ENCODE measurements at regions not wholly inside any gene's neighbourhood (a gene's known extent, or its start where the extent isn't known, plus 50 kb on each side); places are given as distances from the start of the nearest gene placed in this dataset.

DNA sequence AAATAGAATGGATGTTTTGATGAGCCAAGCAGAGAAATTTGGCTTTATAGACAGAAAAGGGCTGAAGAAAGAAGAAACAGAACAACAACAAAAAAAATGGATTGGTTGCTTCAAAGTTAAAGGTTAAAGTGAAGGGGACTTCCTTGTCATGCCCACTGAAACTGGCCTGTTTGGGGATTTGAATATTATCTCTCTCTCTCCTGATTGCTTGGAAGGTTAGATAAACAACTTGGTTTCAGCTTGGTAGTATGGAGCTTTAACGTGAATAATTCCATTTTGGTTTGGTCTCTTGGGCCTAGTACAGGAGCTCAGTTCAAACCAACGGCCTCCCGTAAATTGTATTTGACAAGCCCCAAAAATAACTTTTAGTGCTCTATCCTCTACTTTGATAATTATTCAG lies 70.8 kb upstream of the MBNL1 start (continued):
- TF ChIP-seq POU6F1 (CRISPR knock-in tag; IDR thresholded peaks at IDR 0.05; ENCODE audit: borderline replicate concordance, low read depth) (no peak), OSR1 (CRISPR knock-in tag; IDR thresholded peaks at IDR 0.05) (no peak), ZNF70 (CRISPR knock-in tag; IDR thresholded peaks at IDR 0.05) (no peak), RARB (CRISPR knock-in tag; IDR thresholded peaks at IDR 0.05) (no peak), PPARA (CRISPR knock-in tag; IDR thresholded peaks at IDR 0.05; ENCODE audit: borderline replicate concordance) (no peak)
- TF ChIP-seq, protein P1, sequence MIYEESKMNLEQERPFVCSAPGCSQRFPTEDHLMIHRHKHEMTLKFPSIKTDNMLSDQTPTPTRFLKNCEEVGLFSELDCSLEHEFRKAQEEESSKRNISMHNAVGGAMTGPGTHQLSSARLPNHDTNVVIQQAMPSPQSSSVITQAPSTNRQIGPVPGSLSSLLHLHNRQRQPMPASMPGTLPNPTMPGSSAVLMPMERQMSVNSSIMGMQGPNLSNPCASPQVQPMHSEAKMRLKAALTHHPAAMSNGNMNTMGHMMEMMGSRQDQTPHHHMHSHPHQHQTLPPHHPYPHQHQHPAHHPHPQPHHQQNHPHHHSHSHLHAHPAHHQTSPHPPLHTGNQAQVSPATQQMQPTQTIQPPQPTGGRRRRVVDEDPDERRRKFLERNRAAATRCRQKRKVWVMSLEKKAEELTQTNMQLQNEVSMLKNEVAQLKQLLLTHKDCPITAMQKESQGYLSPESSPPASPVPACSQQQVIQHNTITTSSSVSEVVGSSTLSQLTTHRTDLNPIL (CRISPR knock-in tag; IDR thresholded peaks at IDR 0.05; ENCODE audit: low read depth), result no peak
- TF ChIP-seq, protein P2, sequence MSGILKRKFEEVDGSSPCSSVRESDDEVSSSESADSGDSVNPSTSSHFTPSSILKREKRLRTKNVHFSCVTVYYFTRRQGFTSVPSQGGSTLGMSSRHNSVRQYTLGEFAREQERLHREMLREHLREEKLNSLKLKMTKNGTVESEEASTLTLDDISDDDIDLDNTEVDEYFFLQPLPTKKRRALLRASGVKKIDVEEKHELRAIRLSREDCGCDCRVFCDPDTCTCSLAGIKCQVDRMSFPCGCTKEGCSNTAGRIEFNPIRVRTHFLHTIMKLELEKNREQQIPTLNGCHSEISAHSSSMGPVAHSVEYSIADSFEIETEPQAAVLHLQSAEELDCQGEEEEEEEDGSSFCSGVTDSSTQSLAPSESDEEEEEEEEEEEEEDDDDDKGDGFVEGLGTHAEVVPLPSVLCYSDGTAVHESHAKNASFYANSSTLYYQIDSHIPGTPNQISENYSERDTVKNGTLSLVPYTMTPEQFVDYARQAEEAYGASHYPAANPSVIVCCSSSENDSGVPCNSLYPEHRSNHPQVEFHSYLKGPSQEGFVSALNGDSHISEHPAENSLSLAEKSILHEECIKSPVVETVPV (CRISPR knock-in tag; IDR thresholded peaks at IDR 0.05), result no peak

DNA sequence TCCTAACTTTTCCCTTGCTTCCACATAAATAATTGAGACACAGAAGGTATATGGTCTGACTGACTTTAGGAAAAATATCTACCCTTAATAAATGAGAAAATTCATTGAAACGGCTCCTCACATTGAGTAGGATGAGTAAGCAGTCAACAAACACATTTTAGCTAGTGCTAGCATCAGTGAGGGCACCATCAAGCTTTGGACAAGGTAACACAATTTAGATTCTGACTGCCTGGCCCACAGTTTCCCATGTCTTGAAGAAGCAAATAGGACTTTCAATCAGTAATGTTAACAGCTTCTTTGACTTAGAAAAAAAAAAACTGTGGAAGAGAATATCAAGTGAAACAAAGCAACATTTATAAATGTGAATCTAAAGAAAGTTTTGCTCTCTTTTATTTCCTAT lies 70.1 kb upstream of the MBNL1 start:
- ATAC-seq, result no peak
- TF ChIP-seq CSDC2 (CRISPR knock-in tag; IDR thresholded peaks at IDR 0.05) (no peak), ZFP3 (CRISPR knock-in tag; IDR thresholded peaks at IDR 0.05) (no peak), ZNF70 (CRISPR knock-in tag; IDR thresholded peaks at IDR 0.05) (no peak), GLIS3 (CRISPR knock-in tag; IDR thresholded peaks at IDR 0.05) (no peak), TCF4 (CRISPR knock-in tag; IDR thresholded peaks at IDR 0.05; ENCODE audit: borderline replicate concordance) (no peak), ZFP30 (CRISPR knock-in tag; IDR thresholded peaks at IDR 0.05) (no peak), POU6F1 (CRISPR knock-in tag; IDR thresholded peaks at IDR 0.05; ENCODE audit: borderline replicate concordance, low read depth) (no peak), ZNF565 (CRISPR knock-in tag; conservative IDR thresholded peaks at IDR 0.05; ENCODE audit: low read depth) (no peak), ZC3H10 (CRISPR knock-in tag; IDR thresholded peaks at IDR 0.05) (no peak), OSR1 (CRISPR knock-in tag; IDR thresholded peaks at IDR 0.05) (no peak), TOX (CRISPR knock-in tag; IDR thresholded peaks at IDR 0.05; ENCODE audit: borderline replicate concordance) (no peak), SNAI2 (CRISPR knock-in tag; IDR thresholded peaks at IDR 0.05) (no peak), ZNF8 (CRISPR knock-in tag; IDR thresholded peaks at IDR 0.05) (no peak), ESRRG (CRISPR knock-in tag; IDR thresholded peaks at IDR 0.05) (no peak), PPARA (CRISPR knock-in tag; IDR thresholded peaks at IDR 0.05; ENCODE audit: borderline replicate concordance) (no peak), ISL1 (CRISPR knock-in tag; IDR thresholded peaks at IDR 0.05) (no peak)
- TF ChIP-seq, protein P3, sequence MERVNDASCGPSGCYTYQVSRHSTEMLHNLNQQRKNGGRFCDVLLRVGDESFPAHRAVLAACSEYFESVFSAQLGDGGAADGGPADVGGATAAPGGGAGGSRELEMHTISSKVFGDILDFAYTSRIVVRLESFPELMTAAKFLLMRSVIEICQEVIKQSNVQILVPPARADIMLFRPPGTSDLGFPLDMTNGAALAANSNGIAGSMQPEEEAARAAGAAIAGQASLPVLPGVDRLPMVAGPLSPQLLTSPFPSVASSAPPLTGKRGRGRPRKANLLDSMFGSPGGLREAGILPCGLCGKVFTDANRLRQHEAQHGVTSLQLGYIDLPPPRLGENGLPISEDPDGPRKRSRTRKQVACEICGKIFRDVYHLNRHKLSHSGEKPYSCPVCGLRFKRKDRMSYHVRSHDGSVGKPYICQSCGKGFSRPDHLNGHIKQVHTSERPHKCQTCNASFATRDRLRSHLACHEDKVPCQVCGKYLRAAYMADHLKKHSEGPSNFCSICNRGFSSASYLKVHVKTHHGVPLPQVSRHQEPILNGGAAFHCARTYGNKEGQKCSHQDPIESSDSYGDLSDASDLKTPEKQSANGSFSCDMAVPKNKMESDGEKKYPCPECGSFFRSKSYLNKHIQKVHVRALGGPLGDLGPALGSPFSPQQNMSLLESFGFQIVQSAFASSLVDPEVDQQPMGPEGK (CRISPR knock-in tag; IDR thresholded peaks at IDR 0.05; ENCODE audit: borderline replicate concordance), result no peak
- TF ChIP-seq, protein P1 (CRISPR knock-in tag; IDR thresholded peaks at IDR 0.05; ENCODE audit: low read depth), result no peak
- TF ChIP-seq, protein P2 (CRISPR knock-in tag; IDR thresholded peaks at IDR 0.05), result no peak
- TF ChIP-seq, protein P4, sequence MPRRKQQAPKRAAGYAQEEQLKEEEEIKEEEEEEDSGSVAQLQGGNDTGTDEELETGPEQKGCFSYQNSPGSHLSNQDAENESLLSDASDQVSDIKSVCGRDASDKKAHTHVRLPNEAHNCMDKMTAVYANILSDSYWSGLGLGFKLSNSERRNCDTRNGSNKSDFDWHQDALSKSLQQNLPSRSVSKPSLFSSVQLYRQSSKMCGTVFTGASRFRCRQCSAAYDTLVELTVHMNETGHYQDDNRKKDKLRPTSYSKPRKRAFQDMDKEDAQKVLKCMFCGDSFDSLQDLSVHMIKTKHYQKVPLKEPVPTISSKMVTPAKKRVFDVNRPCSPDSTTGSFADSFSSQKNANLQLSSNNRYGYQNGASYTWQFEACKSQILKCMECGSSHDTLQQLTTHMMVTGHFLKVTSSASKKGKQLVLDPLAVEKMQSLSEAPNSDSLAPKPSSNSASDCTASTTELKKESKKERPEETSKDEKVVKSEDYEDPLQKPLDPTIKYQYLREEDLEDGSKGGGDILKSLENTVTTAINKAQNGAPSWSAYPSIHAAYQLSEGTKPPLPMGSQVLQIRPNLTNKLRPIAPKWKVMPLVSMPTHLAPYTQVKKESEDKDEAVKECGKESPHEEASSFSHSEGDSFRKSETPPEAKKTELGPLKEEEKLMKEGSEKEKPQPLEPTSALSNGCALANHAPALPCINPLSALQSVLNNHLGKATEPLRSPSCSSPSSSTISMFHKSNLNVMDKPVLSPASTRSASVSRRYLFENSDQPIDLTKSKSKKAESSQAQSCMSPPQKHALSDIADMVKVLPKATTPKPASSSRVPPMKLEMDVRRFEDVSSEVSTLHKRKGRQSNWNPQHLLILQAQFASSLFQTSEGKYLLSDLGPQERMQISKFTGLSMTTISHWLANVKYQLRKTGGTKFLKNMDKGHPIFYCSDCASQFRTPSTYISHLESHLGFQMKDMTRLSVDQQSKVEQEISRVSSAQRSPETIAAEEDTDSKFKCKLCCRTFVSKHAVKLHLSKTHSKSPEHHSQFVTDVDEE (CRISPR knock-in tag; IDR thresholded peaks at IDR 0.05), result no peak
